B cell (primary cell): ENCODE measurements at regions not wholly inside any gene's neighbourhood (a gene's known extent, or its start where the extent isn't known, plus 50 kb on each side); places are given as distances from the start of the nearest gene placed in this dataset.

Experiments used
- CTCF ChIP-seq: fragments of 200-600 bp; IDR thresholded peaks from one replicate; pipeline ENCODE4 v1.8.0; 2022; ENCODE audit warnings: antibody characterized with exemption, mild to moderate bottlenecking
- EZH2 ChIP-seq: IDR thresholded peaks from 2 replicates; pipeline ENCODE4 v1.6.1; 2012; ENCODE audit warnings: borderline replicate concordance, low read depth, mild to moderate bottlenecking, moderate library complexity, low read length; ENCODE audit not compliant: insufficient read depth, poor library complexity, severe bottlenecking

DNA sequence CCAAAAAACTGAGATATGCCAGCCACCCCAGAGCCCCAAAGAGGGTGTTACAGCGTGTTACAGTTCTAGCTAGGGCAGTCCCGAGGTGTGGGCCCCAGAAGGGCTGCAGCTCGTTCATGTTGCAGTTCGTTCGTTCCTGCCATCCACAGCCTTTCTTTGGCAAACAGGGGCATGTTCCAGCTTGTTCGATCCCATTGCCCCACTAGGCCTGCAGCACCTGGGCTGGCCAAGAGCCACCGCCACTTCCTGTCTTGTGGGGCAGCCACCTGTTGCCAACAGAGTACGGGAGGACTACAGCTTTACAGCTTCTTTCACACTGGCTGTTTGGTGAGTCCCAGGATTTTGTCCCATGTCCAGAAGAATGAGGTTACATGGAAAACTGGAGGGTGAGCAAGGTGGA, 198.1 kb downstream of the MMUT start:
- TF ChIP-seq CTCF (no peak), EZH2 (no peak)
